Vagina (tissue), 2 donors: ENCODE measurements at regions not wholly inside any gene's neighbourhood (a gene's known extent, or its start where the extent isn't known, plus 50 kb on each side); places are given as distances from the start of the nearest gene placed in this dataset.

ENCODE experiments used
- DNase-seq, 2 donors: peaks; one replicate each; pipeline ENCODE4 v3.0.0-alpha.2; 2017; ENCODE audit errors: extremely low spot score in 2 of 2
- H3K27ac ChIP-seq: fragments of 200-600 bp; sonication (generic); one replicate; pipeline ENCODE4 v1.5.1; 2019
- H3K27me3 ChIP-seq: fragments of 200-600 bp; sonication (generic); one replicate; pipeline ENCODE4 v1.5.1; 2019
- H3K36me3 ChIP-seq, 2 donors: fragments of 200-600 bp; sonication (generic); one replicate each; pipeline ENCODE4 v1.5.1; 2017 to 2019
- H3K4me1 ChIP-seq: fragments of 200-600 bp; sonication (generic); one replicate; pipeline ENCODE4 v1.5.1; 2019
- H3K4me3 ChIP-seq, 2 donors: fragments of 200-600 bp; sonication (generic); 1 replicate in 1 of 2; 2 replicates in 1 of 2; pipeline ENCODE4 v1.5.1; 2016 to 2019
- H3K9me3 ChIP-seq: fragments of 200-600 bp; sonication (generic); one replicate; pipeline ENCODE4 v1.5.1; 2019
- CTCF ChIP-seq, 3 experiments: fragments of 450-650 bp in 2 of 3; fragments of 200-600 bp in 1 of 3; sonication (generic) in 1 of 3; IDR thresholded peaks; one replicate each; pipeline ENCODE4 v1.5.1; 2017 to 2019; ENCODE audit warnings: antibody characterized with exemption in 3 of 3, mild to moderate bottlenecking in 2 of 3, moderate library complexity in 2 of 3
- POLR2A ChIP-seq, 2 donors: fragments of 450-650 bp; IDR thresholded peaks; one replicate each; pipeline ENCODE4 v1.6.1; 2017; ENCODE audit warnings: antibody characterized with exemption in 2 of 2, mild to moderate bottlenecking in 2 of 2, moderate library complexity in 2 of 2
- POLR2AphosphoS5 ChIP-seq, 2 donors: sonication (generic); formaldehyde crosslinking; IDR thresholded peaks; one replicate each; pipeline ENCODE4 v1.9.0; 2017; ENCODE audit warnings: antibody characterized with exemption in 2 of 2, mild to moderate bottlenecking in 2 of 2, low read depth in 1 of 2; ENCODE audit not compliant: insufficient read depth in 1 of 2
- intact Hi-C: fragments of 100-400 bp; cut with DNase I; formaldehyde crosslinking; loops from one replicate; pipeline ENCODE4 v1.15.1; 2023

DNA sequence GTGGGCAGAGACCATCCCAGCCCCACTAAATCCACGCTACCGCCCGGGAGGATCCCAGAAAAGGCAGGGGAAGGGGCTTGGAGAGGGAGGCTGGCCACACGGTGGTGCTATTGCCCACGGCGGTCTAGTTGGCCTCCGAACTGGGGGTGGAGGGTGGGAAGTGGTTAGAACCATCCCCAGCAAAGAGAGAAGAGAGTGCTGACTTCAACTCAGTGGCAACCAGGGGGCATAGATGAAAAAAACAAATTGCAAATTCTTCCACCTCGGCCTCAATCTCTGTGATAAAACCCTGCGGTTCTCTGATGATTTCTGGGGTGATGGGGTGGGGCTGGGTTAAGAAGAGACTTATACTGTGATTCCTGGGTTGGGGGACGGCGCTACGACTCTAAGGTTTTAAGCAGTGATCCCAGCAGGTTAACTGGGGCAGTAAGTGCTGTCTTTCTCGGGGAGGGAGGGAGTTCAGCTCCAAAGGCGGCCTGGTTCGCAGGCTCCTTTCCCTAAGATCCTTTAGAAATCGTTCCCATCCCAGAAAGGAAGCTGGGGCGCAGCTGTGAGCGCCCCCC is 154.5 kb upstream of the LYZL2 start:
- Histone ChIP-seq H3K4me3 (peak overlapping the region; percentile 52 to 67), H3K27ac (peak overlapping the region; percentile 90), H3K27me3 (no peaks in the 10 kb centered on the region), H3K4me1 (peaks cover 34% of the 10 kb centered on the region), H3K9me3 (no peaks in the 10 kb centered on the region), H3K36me3 (no peaks in the 10 kb centered on the region)
- intact Hi-C loops, result loop anchor here (1.0 to 10.0 kb wide), 2 partner anchors 891 to 977 kb away; no protein-coding TSS in a partner anchor
- no peak for DNase-seq
- TF ChIP-seq POLR2AphosphoS5 (IDR thresholded peaks at IDR 0.05; ENCODE audit: insufficient read depth in 1 of 2, low read depth in 1 of 2), result peak in 1 of 2 donors; percentile 14
- no peak for TF ChIP-seq POLR2A (IDR thresholded peaks at IDR 0.05)
- peak; percentile 50 to 90 (median 87) for TF ChIP-seq CTCF (IDR thresholded peaks at IDR 0.05)

- H3K9me3 ChIP-seq, result no peaks in the 10 kb centered on the region
- H3K4me1 ChIP-seq, result peaks cover 34% of the 10 kb centered on the region
- H3K36me3 ChIP-seq, result no peaks in the 10 kb centered on the region
- H3K4me3 ChIP-seq, result no peak overlapping the region
- no peaks in the 10 kb centered on the region for H3K27me3 ChIP-seq
- peak overlapping the region; percentile 90 for H3K27ac ChIP-seq
- TF ChIP-seq POLR2AphosphoS5 (IDR thresholded peaks at IDR 0.05; ENCODE audit: insufficient read depth in 1 of 2, low read depth in 1 of 2) (peak in 1 of 2 donors; percentile 49), POLR2A (IDR thresholded peaks at IDR 0.05) (no peak)
- no peak for DNase-seq
- intact Hi-C loops, result loop anchor here (10.0 kb wide), 1 partner anchor 892 kb away; no protein-coding TSS in a partner anchor
These were observed 153.2 kb upstream of the LYZL2 start for GRCh38 chr10:30782537-30783461.

GRCh38 chr10:30782157-30782536 is 152.6 kb upstream of the LYZL2 start:
- DNase-seq, result no peak
- intact Hi-C loops, result loop anchor here (10.0 kb wide), 1 partner anchor 893 kb away; no protein-coding TSS in a partner anchor
- no peaks in the 10 kb centered on the region for H3K27me3 ChIP-seq
- no peak overlapping the region for H3K4me3 ChIP-seq
- peak overlapping the region; percentile 90 for H3K27ac ChIP-seq
- no peak for TF ChIP-seq CTCF (IDR thresholded peaks at IDR 0.05)
- TF ChIP-seq POLR2A (IDR thresholded peaks at IDR 0.05), result no peak
- TF ChIP-seq POLR2AphosphoS5 (IDR thresholded peaks at IDR 0.05; ENCODE audit: insufficient read depth in 1 of 2, low read depth in 1 of 2), result no peak
- no peaks in the 10 kb centered on the region for H3K9me3 ChIP-seq
- peaks cover 34% of the 10 kb centered on the region for H3K4me1 ChIP-seq
- no peaks in the 10 kb centered on the region for H3K36me3 ChIP-seq

DNA sequence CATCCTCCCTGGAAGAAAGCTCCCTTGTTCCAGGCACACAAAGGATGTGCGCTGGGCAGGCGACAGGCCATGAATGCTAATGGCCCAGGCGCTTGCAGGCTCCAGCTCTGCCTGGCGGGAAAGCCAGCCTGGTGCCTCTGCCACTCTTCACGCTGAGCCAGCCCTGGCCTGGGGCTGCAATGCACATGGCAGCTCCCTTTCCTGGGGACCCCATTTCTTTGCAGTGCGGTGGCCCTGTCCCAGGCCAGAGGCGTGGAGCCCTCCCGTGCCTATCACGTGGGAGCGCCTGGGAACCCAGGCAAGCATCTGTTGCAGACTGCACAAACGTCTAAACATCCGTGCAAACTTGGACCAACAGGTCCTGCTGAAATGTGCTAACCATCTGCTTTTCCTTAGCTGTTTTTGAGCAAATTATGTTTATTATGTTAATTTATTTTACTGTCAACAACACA is 152.1 kb upstream of the LYZL2 start:
- H3K9me3 ChIP-seq, result no peaks in the 10 kb centered on the region
- intact Hi-C loops, result loop anchor here (10.0 kb wide), 1 partner anchor 893 kb away; no protein-coding TSS in a partner anchor
- no peaks in the 10 kb centered on the region for H3K27me3 ChIP-seq
- no peak for DNase-seq
- H3K27ac ChIP-seq, result peak overlapping the region; percentile 90
- H3K4me3 ChIP-seq, result no peak overlapping the region
- no peaks in the 10 kb centered on the region for H3K36me3 ChIP-seq
- H3K4me1 ChIP-seq, result peaks cover 34% of the 10 kb centered on the region
- TF ChIP-seq POLR2AphosphoS5 (IDR thresholded peaks at IDR 0.05; ENCODE audit: insufficient read depth in 1 of 2, low read depth in 1 of 2) (peak in 1 of 2 donors; percentile 22), POLR2A (IDR thresholded peaks at IDR 0.05) (no peak)

DNA sequence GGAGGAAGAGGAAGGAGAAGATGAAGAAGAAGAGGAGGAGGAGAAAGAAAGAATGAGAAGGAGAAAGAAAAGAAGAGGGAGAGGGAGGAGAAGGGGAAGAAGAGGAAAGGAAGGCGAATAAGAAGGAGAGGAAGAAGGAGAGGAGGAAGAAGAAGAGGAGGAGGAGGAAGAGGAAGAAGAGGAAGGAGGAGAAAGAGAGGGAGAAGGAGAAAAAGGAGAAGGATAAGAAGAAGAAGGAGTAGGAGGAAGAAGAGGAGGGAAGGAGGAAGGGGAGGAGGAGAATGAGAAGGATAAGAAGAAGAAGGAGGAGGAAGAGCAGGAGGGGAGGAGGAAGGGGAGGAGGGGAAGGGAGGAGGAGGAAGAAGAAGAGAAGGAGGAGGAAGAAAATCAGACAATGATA is 149.2 kb upstream of the LYZL2 start:
- Histone ChIP-seq H3K4me3 (no peak overlapping the region), H3K27me3 (no peaks in the 10 kb centered on the region), H3K4me1 (peaks cover 14% of the 10 kb centered on the region), H3K36me3 (no peaks in the 10 kb centered on the region), H3K9me3 (no peaks in the 10 kb centered on the region), H3K27ac (no peak overlapping the region)
- intact Hi-C loops, result no loop called here
- TF ChIP-seq CTCF (IDR thresholded peaks at IDR 0.05), result no peak
- TF ChIP-seq POLR2AphosphoS5 (IDR thresholded peaks at IDR 0.05; ENCODE audit: insufficient read depth in 1 of 2, low read depth in 1 of 2), result no peak
- no peak for TF ChIP-seq POLR2A (IDR thresholded peaks at IDR 0.05)
- no peak for DNase-seq
